Breast epithelium (tissue), 4 donors: ENCODE measurements at regions not wholly inside any gene's neighbourhood (a gene's known extent, or its start where the extent isn't known, plus 50 kb on each side); places are given as distances from the start of the nearest gene placed in this dataset.

Experiments
- DNase-seq, 2 donors: peaks; one replicate each; pipeline ENCODE4 v3.0.0-alpha.2; 2019; ENCODE audit warnings: low spot score in 2 of 2
- H3K27ac ChIP-seq, 2 donors: fragments of 200-600 bp; sonication (generic) in 1 of 2; one replicate each; pipeline ENCODE4 v1.5.1; 2016 to 2019; ENCODE audit warnings: mild to moderate bottlenecking in 1 of 2
- H3K27me3 ChIP-seq, 2 donors: fragments of 200-600 bp; sonication (generic) in 1 of 2; one replicate each; pipeline versions ENCODE4 v1.5.1 to v1.6.0; 2017 to 2019; ENCODE audit warnings: control low read depth in 1 of 2, mild to moderate bottlenecking in 1 of 2
- H3K36me3 ChIP-seq: fragments of 200-600 bp; one replicate; pipeline ENCODE4 v1.5.1; 2019
- H3K4me1 ChIP-seq, 2 donors: fragments of 200-600 bp; sonication (generic); one replicate each; pipeline ENCODE4 v1.5.1; 2016 to 2019; ENCODE audit warnings: control low read depth in 1 of 2
- H3K4me3 ChIP-seq, 3 donors: fragments of 200-600 bp; sonication (generic); 1 replicate in 2 of 3; 2 replicates in 1 of 3; pipeline ENCODE4 v1.5.1; 2016 to 2019; ENCODE audit warnings: mild to moderate bottlenecking in 3 of 3, moderate library complexity in 2 of 3
- H3K9me3 ChIP-seq, 2 donors: fragments of 200-600 bp; sonication (generic) in 1 of 2; one replicate each; pipeline ENCODE4 v1.5.1; 2016 to 2019; ENCODE audit warnings: control low read depth in 1 of 2
- CTCF ChIP-seq, 3 donors: fragments of 450-650 bp; IDR thresholded peaks; one replicate each; pipeline ENCODE4 v1.5.1; 2016 to 2017; ENCODE audit warnings: antibody characterized with exemption in 3 of 3, mild to moderate bottlenecking in 3 of 3, moderate library complexity in 3 of 3
- POLR2A ChIP-seq: fragments of 450-650 bp; IDR thresholded peaks from one replicate; pipeline ENCODE4 v1.6.1; 2016; ENCODE audit warnings: antibody characterized with exemption, mild to moderate bottlenecking, moderate library complexity
- POLR2AphosphoS5 ChIP-seq, 3 donors: sonication (generic); formaldehyde crosslinking; IDR thresholded peaks; one replicate each; pipeline ENCODE4 v1.6.1; 2017; ENCODE audit warnings: antibody characterized with exemption in 3 of 3
- intact Hi-C: fragments of 100-400 bp; cut with DNase I; formaldehyde crosslinking; loops from one replicate; pipeline ENCODE4 v1.15.1; 2023; ENCODE audit warnings: low total_unique reads

GRCh38 chr1:194161591-194161990, 975.2 kb upstream of the B3GALT2 start:
- intact Hi-C loops, result no loop called here
- H3K9me3 ChIP-seq, result peaks cover 0 to 4% of the 10 kb centered on the region in 2 donors
- H3K27ac ChIP-seq, result no peak overlapping the region
- H3K4me3 ChIP-seq, result no peak overlapping the region
- no peak for TF ChIP-seq POLR2AphosphoS5 (IDR thresholded peaks at IDR 0.05)
- TF ChIP-seq POLR2A, result no peak
- no peak for TF ChIP-seq CTCF (IDR thresholded peaks at IDR 0.05)
- H3K4me1 ChIP-seq, result no peaks in the 10 kb centered on the region
- H3K36me3 ChIP-seq, result no peaks in the 10 kb centered on the region
- no peaks in the 10 kb centered on the region for H3K27me3 ChIP-seq
- no peak for DNase-seq

- no peaks in the 10 kb centered on the region for H3K4me1 ChIP-seq
- no peaks in the 10 kb centered on the region for H3K27me3 ChIP-seq
- intact Hi-C loops, result no loop called here
- no peak for DNase-seq
- H3K27ac ChIP-seq, result no peak overlapping the region
- no peak overlapping the region for H3K4me3 ChIP-seq
- no peaks in the 10 kb centered on the region for H3K36me3 ChIP-seq
- H3K9me3 ChIP-seq, result peaks cover 0 to 4% of the 10 kb centered on the region in 2 donors
- TF ChIP-seq CTCF (IDR thresholded peaks at IDR 0.05) (no peak), POLR2AphosphoS5 (IDR thresholded peaks at IDR 0.05) (no peak), POLR2A (no peak)
These were observed 973.5 kb upstream of the B3GALT2 start for GRCh38 chr1:194159941-194160340.

GRCh38 chr1:194155962-194156361, 969.5 kb upstream of the B3GALT2 start:
- Histone ChIP-seq H3K36me3 (no peaks in the 10 kb centered on the region), H3K27me3 (no peaks in the 10 kb centered on the region), H3K9me3 (peaks cover 0 to 4% of the 10 kb centered on the region in 2 donors), H3K27ac (no peak overlapping the region), H3K4me3 (no peak overlapping the region), H3K4me1 (no peaks in the 10 kb centered on the region)
- no peak for DNase-seq
- intact Hi-C loops, result no loop called here
- TF ChIP-seq POLR2AphosphoS5 (IDR thresholded peaks at IDR 0.05), result no peak
- TF ChIP-seq CTCF (IDR thresholded peaks at IDR 0.05), result no peak
- TF ChIP-seq POLR2A, result no peak

GRCh38 chr1:194151056-194151455, 964.6 kb upstream of the B3GALT2 start:
- no peaks in the 10 kb centered on the region for H3K27me3 ChIP-seq
- no peaks in the 10 kb centered on the region for H3K36me3 ChIP-seq
- no peaks in the 10 kb centered on the region for H3K9me3 ChIP-seq
- intact Hi-C loops, result no loop called here
- TF ChIP-seq POLR2A (no peak), CTCF (IDR thresholded peaks at IDR 0.05) (no peak), POLR2AphosphoS5 (IDR thresholded peaks at IDR 0.05) (no peak)
- no peak for DNase-seq
- H3K4me1 ChIP-seq, result no peaks in the 10 kb centered on the region
- H3K4me3 ChIP-seq, result no peak overlapping the region
- H3K27ac ChIP-seq, result no peak overlapping the region

GRCh38 chr1:194150242-194150641, 963.8 kb upstream of the B3GALT2 start:
- TF ChIP-seq CTCF (IDR thresholded peaks at IDR 0.05) (no peak), POLR2A (no peak), POLR2AphosphoS5 (IDR thresholded peaks at IDR 0.05) (no peak)
- Histone ChIP-seq H3K4me3 (no peak overlapping the region), H3K27ac (no peak overlapping the region), H3K27me3 (no peaks in the 10 kb centered on the region), H3K9me3 (no peaks in the 10 kb centered on the region), H3K36me3 (no peaks in the 10 kb centered on the region), H3K4me1 (no peaks in the 10 kb centered on the region)
- no peak for DNase-seq
- intact Hi-C loops, result no loop called here
